BE2C (cell line): ENCODE measurements at regions not wholly inside any gene's neighbourhood (a gene's known extent, or its start where the extent isn't known, plus 50 kb on each side); places are given as distances from the start of the nearest gene placed in this dataset.

Experiments used
- DNase-seq: peaks from one replicate; pipeline ENCODE4 v3.0.0-alpha.2; 2020
- H3K27me3 ChIP-seq: fragments of 250-450 bp; sonication (Bioruptor Pico); 2 replicates; pipeline ENCODE4 v1.5.1; 2020; ENCODE audit warnings: mild to moderate bottlenecking
- H3K36me3 ChIP-seq: fragments of 250-450 bp; sonication (Bioruptor Pico); 2 replicates; pipeline ENCODE4 v1.5.1; 2020; ENCODE audit warnings: mild to moderate bottlenecking
- H3K4me1 ChIP-seq: fragments of 250-450 bp; sonication (Bioruptor Pico); 2 replicates; pipeline ENCODE4 v1.5.1; 2020
- H3K4me3 ChIP-seq: 2 replicates; pipeline ENCODE4 v1.5.1; 2011; ENCODE audit warnings: low read depth, low read length
- H3K9me3 ChIP-seq: fragments of 250-450 bp; sonication (Bioruptor Pico); 2 replicates; pipeline ENCODE4 v1.5.1; 2020
- TF ChIP-seq, protein P1 (sequence below): IDR thresholded peaks from 2 replicates; pipeline ENCODE4 v1.5.1; 2012; ENCODE audit warnings: mild to moderate bottlenecking, low read depth, low read length

DNA sequence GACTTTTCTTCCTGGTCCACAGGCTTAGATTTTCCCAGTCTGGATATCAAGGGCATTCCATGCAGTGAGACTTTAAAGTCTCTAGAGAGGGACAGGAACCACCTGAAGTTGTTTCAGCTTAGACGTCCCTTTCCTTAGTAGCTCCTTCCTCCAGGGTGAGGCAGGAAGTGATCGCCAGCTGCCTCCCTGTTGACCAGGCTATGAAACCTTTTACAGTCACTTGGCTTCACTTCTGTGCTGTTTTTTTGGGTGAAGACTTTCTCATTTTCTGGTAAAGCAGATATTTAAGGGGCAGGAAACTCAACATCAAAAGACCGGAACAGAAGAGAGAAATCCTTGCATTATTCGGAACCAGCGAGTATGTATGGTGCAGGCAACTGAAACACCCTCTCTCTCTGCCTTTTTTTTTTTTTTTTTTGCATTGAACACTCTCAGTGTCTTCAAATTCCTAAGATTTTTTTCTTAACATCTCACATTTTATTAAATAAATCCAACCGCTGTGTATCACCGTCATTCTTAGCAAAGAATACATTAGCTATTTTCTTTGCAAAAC lies 234.6 kb upstream of the IRF2BP2 start:
- DNase-seq: no peak
- Histone ChIP-seq H3K27me3 (no peaks in the 10 kb centered on the region), H3K9me3 (no peaks in the 10 kb centered on the region), H3K4me1 (no peaks in the 10 kb centered on the region; the same call in 1 of the 2 replicates), H3K36me3 (no peaks in the 10 kb centered on the region), H3K4me3 (no peak overlapping the region)
- TF ChIP-seq, protein P1, sequence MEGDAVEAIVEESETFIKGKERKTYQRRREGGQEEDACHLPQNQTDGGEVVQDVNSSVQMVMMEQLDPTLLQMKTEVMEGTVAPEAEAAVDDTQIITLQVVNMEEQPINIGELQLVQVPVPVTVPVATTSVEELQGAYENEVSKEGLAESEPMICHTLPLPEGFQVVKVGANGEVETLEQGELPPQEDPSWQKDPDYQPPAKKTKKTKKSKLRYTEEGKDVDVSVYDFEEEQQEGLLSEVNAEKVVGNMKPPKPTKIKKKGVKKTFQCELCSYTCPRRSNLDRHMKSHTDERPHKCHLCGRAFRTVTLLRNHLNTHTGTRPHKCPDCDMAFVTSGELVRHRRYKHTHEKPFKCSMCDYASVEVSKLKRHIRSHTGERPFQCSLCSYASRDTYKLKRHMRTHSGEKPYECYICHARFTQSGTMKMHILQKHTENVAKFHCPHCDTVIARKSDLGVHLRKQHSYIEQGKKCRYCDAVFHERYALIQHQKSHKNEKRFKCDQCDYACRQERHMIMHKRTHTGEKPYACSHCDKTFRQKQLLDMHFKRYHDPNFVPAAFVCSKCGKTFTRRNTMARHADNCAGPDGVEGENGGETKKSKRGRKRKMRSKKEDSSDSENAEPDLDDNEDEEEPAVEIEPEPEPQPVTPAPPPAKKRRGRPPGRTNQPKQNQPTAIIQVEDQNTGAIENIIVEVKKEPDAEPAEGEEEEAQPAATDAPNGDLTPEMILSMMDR: no peak

DNA sequence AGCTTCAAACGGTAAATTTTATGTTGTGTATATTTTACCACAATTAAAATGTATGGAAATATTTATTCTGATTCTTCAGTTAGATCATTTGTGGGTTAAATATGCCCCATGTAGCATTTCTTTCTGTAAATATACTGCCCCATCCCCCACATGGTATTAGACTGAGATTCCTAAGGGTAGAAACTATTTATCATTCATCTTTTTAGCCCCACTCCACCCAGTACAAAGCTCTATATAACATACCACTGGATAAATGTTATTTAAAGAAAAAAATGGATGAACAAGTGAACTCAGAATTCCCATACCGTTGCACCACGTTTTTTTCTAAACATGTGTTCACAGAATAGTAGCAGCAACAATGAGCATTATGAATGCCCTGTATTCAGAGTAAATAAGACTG lies 234.0 kb upstream of the IRF2BP2 start:
- H3K36me3 ChIP-seq: no peaks in the 10 kb centered on the region
- H3K4me3 ChIP-seq: no peak overlapping the region
- no peak for DNase-seq
- TF ChIP-seq, protein P1: no peak
- H3K27me3 ChIP-seq: no peaks in the 10 kb centered on the region
- H3K4me1 ChIP-seq: no peaks in the 10 kb centered on the region; the same call in 1 of the 2 replicates
- no peaks in the 10 kb centered on the region for H3K9me3 ChIP-seq

DNA sequence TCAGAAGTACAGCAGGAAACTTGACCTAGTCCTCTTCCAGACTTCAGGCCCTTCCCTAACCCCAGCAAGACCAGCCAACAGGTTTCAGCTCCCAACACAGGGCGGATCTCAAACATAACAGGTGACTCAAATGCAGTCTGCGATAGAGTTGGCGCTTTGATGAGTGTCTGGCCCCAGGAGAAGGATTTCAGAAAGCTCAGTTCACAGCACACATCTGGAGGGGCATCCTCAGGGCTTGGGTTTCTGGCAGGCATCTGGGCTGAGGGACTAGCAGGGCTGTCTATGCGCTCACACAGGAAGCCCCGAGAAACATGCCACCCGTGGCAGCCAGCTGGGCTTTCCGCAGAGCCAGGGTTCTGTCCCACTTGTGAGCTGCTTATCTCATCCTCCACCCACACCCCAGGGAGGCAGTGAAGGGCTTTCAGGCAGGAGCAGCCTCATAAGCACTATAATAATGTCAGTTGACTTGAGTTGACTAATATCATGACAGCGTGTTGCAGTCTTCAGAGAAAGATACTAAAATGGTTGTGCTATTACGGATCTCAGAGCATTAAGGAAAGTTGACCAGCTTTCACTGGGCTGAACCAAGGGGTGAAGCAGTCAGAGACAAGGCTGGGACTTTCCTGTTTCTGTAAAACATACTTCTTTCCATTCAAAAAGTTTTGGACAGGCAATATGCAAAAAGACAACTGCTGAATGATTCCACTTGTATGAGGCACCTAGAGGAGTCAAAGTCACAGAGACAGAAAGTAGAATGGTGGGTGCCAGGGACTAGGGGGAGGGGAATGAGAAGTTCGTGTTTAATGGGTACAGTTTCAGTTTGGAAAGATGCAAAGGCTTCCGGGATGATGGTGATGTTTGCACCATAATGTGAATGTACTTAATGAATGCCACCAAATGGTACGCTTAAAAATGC lies 233.0 kb upstream of the IRF2BP2 start:
- TF ChIP-seq, protein P1: no peak
- DNase-seq: peak; percentile 26
- no peaks in the 10 kb centered on the region for H3K27me3 ChIP-seq

DNA sequence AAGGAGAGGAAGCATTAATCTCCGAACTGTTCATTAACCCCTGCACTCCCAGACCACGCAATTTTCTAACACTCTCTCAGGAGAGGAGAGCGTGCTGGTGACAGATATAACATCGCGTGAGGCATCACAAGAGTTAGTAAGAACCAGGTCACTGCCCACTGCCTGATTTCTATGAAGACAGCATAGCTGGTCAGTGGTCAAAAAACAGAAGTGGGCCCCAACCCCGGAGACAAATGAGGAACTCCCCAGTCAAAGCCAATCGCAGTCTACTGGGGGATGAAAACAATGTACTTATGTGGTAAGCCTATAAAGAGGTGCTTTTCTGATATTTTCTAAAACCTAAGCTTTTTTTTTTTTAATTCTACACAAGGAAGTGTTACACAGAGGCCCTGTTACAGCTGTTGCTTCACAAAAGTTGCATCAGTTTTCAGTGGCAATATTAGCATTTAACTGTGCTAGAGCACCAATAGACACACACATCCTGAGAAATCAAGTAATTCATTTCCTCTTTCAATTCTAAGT lies 231.8 kb upstream of the IRF2BP2 start:
- no peak overlapping the region for H3K4me3 ChIP-seq
- no peaks in the 10 kb centered on the region for H3K36me3 ChIP-seq
- TF ChIP-seq, protein P1: no peak
- H3K27me3 ChIP-seq: no peaks in the 10 kb centered on the region
- H3K9me3 ChIP-seq: no peaks in the 10 kb centered on the region
- H3K4me1 ChIP-seq: no peaks in the 10 kb centered on the region; the same call in 1 of the 2 replicates
- DNase-seq: no peak

More for the DNA sequence above, 233.0 kb upstream of the IRF2BP2 start:
- Histone ChIP-seq H3K36me3 (no peaks in the 10 kb centered on the region), H3K4me3 (no peak overlapping the region), H3K4me1 (no peaks in the 10 kb centered on the region; the same call in 1 of the 2 replicates), H3K9me3 (no peaks in the 10 kb centered on the region)

DNA sequence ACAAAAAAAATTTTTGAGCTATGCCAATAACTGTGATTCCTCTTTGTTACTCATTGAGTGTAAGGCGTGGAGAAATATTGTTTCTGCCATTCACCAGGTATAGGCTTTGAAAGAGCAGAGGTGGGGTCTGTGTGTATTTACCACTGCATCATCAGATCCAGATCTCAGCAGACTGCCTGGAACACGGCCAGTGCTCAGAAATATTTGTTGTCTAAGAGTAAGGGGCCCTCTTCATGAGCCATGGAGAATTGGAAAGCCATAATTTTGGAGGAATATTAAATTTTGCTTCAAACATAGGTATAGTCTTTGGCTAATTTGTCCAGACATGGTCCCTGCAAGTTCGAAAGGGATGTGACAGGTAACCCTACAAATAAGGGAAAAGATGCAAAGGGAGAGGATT lies 231.3 kb upstream of the IRF2BP2 start:
- Histone ChIP-seq H3K4me1 (no peaks in the 10 kb centered on the region; the same call in 1 of the 2 replicates), H3K27me3 (no peaks in the 10 kb centered on the region)

More for the DNA sequence above, 231.3 kb upstream of the IRF2BP2 start:
- H3K36me3 ChIP-seq: no peaks in the 10 kb centered on the region
- H3K9me3 ChIP-seq: no peaks in the 10 kb centered on the region
- TF ChIP-seq, protein P1: no peak
- no peak for DNase-seq
- H3K4me3 ChIP-seq: no peak overlapping the region
